Stimulated activated CD4-positive, alpha-beta T cell treated with anti-CD3 and anti-CD28 coated beads, Interleukin-1b, Interleukin-23, amount 100 ng/mL, for 48 hours (primary cell): ENCODE measurements at regions not wholly inside any gene's neighbourhood (a gene's known extent, or its start where the extent isn't known, plus 50 kb on each side); places are given as distances from the start of the nearest gene placed in this dataset.
"Not testable (repeated sequence)": the region's sequence is repeated elsewhere in the genome, so short reads cannot be mapped to it uniquely, and the experiment has no call there.

Source experiments
- DNase-seq: peaks from one replicate; pipeline ENCODE4 v3.0.0-alpha.2; 2020

DNA sequence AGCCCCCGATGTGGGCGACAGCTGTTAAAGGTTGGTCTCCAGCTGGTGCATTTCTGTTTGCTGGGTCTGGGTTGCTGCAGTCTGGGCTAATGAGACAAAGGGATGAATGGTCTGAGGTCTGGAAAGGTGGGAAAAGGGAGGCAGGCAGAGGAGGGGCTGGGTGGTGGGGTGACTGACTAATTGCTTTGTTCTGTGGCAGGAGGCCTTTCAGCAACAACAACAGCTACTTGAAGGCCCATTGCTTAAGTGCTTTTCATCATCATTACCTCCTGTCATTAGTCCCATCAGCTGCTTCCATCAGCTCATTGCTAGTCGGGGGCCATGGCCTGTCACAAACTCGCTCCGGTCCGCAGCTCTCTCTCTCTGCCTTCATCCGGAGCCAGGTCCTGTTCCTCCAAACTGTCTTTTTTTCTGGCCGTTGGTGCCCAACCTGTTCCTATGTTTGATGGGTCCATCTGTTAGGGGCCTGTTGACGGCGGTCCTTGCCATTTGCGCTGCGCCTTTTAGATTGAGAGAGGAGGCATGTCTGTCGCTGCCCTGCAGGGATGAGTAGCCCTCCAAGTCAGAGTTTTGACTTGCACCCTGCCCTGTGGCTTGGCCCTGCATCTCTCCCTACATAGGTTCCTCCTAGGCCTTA lies 105.6 kb upstream of the PLXNA2 start:
- no peak for DNase-seq

DNA sequence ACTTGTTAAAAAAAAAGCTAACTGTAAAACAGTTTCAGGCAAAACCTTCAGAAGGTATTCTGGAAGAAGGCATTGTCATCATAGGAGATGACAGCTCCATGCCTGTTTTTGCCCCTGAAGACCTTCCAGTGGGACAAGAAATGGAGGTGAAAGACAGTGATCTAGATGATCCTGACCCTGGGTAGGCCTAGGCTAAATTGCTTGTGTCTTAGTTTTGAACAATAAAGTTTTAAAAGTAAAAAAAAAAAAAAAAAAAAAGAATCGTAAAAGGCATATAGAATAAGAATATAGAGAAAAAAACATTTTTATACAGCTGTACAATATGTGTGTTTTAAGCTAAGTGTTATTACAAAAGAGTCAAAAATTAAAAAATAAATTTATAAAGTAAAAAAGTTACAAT lies 106.6 kb upstream of the PLXNA2 start:
- no peak for DNase-seq

GRCh38 chr1:208351838-208352237 lies 107.7 kb upstream of the PLXNA2 start:
- DNase-seq: no peak

DNA sequence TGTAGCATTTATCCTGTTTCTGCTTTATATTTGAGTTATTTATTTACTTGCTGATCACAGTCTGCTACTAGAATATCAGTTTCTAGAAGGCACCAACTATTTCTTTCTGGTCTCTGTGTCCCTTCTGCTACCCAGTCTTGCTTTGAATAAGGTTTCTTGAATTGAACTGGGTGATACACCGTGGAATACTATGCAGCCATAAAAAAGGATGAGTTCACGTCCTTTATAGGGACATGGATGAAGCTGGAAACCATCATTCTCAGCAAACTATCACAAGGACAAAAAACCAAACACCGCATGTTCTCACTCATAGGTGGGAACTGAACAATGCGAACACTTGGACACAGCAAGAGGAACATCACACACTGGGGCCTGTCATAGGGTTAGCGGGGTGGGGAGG lies 109.6 kb upstream of the PLXNA2 start:
- not testable (repeated sequence) for DNase-seq

DNA sequence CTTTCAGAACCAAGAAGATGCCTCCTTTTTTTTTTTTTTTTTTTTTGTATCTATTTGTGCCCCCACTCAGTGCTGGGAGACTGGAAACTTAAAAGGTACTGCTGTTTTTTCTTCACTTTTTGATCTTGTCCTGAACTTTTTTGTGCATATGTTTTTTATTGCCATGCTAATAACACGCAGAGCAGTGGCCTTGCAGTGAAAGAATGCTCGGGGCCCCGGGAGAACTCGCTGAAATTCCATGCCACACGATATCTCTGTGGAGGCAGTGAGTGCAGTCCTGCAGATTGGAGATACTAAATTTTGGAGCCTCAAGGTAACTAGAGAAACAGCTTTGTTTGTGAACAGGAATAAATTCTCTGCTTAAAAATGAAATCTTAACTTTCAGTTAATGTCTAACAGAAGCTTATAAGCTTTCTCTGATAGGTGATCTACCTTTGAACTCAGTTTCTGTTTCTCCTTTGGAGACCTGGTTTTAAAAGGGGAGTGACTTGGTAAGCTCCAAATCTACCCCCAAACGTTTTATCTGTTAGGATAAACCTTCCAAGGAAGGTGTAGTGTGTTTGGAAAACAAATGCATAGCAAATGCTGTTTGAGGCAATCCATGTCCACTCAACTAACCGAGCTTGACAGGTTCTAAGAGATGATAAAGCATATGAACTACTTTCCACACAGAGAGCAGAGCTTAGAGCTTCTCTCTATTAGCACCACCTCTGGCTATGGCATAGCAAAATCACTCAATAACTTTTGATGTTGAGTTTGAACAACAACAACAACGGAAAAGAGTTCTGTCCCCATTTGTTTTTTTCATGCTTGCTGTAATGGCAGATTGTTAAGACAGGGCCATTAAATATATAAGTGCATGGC lies 113.7 kb upstream of the PLXNA2 start:
- DNase-seq: no peak

DNA sequence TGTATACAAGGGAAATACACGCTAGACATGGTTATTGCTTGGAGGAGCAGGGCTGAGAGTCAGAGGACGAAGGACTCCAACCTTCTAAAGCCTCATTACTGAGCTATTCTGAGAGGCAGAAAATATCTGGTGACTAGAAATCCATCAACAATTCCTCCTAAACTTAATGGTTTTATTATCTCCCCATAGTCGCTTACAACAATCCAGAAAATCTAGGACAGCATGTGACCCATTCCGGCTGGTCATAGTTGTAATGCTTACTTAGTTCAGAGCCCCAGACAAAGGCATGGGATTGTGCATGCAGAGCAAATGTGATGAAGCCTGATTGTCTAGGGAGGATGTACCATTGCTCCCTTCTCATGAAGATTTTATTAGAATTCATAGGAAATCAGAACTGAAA lies 114.5 kb upstream of the PLXNA2 start:
- no peak for DNase-seq

DNA sequence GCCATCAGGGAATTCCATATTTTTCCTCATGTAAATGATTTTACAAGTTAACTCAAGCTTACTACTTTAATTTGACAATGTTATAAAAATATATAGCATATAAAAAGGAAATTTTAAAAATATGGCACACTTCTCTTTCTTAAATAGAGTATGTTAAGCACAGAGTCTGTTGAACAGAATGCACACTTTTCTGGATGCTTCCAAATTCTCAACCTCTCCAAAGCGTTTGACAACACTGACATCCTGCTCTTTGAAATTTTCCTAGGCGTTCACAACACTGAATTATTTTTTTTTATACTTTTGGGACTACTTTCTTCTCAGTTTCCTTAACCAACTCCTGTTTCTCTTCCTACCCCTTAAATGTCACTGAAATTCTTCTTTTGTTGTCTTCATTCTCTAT lies 117.8 kb upstream of the PLXNA2 start:
- no peak for DNase-seq

DNA sequence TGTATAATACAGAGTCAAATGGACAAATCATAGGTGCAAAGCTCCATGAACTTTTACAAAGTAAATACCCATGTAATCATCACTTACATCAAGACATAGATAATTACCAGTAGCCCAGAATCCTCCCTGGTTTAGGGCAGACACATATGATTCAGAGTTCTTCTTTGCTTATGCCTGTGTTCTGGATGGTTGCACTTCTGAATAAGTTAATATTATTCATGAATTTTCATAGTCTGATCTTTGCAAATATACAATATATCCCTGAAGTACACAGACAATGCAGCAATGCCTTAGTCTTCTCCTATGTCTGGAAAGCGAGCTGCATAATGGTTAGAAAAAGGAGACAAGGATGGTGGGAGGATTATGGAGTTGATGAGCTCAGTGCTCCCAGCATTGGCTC lies 122.4 kb upstream of the PLXNA2 start:
- no peak for DNase-seq

DNA sequence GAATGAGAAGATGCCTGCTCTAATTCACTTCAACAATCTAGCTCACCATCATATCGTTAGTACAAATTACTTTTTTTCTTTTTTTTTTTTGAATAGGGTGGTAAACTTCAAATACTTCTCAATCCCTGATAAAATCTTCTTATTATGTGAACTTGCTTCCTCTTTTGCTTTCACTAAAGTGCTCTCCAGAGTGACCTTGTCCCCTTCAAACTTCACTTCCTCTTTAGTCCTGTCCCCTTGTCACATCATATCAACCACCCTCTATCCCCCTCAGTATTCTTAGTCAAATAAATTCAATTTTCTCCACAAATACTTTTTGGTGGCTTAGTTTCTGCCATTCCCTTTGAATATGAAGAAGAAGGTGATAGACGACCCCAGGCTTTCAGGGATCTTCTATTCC lies 124.9 kb upstream of the PLXNA2 start:
- no peak for DNase-seq

DNA sequence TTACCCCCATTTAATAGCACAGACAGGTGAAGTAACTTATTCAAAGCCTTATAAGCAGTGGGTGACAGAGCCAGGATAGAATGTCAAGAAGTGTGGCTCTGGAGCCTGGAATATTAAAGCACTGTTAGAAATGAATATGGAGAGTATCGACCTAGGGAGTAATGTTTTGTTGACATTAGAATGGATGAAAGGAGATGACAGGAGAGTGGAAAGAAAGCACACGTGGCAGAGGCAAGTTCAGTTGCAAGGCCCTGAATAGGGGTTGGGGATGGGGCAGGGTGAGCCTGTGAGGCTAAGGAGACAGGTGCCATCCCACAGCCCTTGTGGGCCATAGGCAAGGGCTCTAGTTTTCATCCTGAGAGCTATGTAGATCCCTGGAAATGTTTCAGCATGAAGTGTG lies 125.5 kb upstream of the PLXNA2 start:
- no peak for DNase-seq

GRCh38 chr1:208374391-208374941 lies 130.3 kb upstream of the PLXNA2 start:
- no peak for DNase-seq

DNA sequence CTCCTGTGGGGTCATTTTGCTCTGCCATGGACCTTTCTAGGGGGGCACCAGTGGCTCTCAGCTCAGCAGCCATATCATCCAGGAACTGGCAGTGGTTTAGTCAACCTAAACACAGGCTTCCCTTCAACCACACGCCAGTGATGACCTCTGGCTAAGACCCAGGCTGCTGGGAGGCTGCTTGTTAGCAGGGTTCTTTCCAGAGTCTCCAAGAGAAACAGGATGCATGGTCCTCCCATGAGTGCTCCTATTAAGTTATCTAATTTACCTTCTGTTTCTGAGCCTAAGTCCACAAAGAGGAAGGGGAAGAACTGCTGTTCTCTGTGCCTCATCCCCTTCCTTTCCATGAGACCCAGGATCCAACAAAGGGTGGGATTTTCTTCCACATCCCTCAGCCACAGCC lies 137.3 kb upstream of the PLXNA2 start:
- DNase-seq: no peak

GRCh38 chr1:208387908-208388811 lies 144.0 kb upstream of the PLXNA2 start:
- DNase-seq: no peak

DNA sequence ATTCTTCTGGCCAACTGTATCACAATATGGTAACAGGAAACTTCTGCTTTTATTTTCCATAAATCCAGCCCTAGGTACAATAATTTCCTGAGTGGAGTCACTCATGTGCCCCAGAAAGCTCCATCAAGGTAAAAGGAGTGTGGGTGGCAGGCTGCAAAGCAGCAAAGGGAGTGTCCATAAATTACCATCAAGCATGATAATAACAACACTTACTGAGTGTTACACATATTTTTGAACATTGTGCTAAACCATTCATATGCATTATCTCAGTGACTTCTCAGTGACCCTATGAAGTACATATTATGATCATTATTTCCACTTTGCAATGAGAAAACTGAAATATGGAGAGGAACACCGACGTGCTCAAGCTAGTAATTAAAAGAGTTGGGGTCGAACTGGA lies 149.2 kb upstream of the PLXNA2 start:
- no peak for DNase-seq

- DNase-seq: no peak
Measured at GRCh38 chr1:208393826-208394225, 149.6 kb upstream of the PLXNA2 start.

DNA sequence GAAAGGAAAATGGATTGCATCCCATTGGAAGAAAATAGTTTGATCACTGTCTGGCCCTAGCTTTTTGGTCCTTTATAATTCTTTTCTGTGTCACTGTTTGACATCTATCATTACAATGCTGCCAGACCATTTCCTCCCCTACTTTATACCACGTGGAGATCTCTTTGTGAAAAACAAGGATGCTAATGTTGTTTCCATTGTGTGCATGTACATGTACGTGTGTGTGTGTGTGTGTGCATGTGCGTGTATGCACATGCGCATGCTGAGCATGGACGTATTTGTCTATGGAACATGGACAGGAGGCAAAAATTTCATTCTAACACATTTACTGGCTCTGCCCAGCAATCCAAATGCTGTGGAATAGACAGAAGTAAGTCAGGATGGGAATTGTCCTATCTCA lies 153.1 kb upstream of the PLXNA2 start:
- no peak for DNase-seq

DNA sequence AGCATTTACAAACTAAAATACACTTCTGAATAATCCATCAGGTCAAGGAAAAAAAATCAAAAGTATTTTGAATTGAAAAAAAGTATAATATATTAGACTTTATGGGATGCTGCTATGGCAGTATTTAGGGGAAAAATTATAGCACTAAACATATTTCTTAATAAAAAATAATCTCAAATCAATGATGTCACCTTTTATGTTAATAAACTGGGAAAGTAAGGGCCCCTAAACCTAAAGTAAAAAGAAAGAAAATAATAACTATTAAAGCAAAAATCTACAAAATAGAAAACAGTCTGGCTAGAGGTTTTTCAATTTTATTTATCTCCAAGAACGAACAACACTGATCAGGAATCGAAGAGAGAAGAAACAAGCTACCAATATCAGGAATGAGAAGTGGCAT lies 160.8 kb upstream of the PLXNA2 start:
- DNase-seq: no peak

DNA sequence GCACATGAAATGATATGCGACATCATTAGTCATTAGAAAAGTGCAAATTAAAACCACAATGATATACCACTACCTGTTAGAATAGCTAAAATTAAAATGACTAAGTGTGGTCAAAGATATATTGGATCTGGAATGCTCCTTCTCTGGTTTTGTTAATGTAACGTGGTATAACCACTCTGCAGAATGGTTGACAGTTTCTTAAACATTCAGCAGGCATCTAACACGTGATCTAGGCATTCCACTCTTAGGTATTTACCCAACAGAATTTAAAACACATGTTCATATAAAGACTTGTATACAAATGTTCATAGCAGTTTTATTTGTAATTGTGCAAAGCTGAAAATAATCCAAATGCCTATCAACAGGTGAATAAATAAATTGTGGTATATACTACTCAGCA lies 165.0 kb upstream of the PLXNA2 start:
- DNase-seq: no peak

DNA sequence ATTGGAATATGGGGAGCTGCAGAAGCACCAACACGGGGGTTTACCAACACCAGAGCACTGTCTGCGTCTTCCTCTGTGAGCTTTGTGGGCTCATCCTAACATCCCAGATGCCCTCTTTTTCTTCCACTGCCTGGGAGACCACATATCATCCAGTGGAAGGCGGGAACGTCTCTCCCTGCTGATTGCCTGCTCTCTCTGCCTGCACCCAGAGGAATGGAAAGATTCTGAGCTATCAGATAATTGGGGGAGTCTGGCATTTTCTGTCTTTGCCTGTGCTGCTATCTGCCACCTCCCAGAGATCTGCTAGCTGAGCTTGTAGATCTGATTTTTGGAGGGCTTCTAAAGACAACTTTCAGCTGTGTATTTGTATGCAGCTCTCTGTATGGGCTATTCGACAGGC lies 166.2 kb upstream of the PLXNA2 start:
- DNase-seq: no peak

GRCh38 chr1:208413006-208413405 lies 168.8 kb upstream of the PLXNA2 start:
- DNase-seq: no peak

DNA sequence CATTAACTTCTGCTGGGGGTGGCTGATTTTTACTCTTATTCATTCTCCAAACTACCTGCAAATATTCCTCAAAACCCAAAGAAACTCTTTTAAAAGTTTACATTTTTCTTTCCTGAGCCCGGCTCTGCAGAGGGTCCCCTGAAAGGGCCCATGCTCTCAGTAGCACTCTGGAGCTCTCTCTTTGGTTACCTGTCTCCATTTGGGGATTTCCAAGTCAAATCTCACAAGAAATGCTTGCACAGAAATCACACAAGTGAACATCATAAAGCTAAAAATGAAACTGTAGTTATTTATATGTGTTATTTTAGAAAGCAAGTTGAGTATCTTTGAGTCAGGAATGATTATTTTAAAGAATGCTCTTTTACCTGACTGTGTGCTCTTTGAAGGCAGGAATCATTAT lies 174.5 kb upstream of the PLXNA2 start:
- no peak for DNase-seq

DNA sequence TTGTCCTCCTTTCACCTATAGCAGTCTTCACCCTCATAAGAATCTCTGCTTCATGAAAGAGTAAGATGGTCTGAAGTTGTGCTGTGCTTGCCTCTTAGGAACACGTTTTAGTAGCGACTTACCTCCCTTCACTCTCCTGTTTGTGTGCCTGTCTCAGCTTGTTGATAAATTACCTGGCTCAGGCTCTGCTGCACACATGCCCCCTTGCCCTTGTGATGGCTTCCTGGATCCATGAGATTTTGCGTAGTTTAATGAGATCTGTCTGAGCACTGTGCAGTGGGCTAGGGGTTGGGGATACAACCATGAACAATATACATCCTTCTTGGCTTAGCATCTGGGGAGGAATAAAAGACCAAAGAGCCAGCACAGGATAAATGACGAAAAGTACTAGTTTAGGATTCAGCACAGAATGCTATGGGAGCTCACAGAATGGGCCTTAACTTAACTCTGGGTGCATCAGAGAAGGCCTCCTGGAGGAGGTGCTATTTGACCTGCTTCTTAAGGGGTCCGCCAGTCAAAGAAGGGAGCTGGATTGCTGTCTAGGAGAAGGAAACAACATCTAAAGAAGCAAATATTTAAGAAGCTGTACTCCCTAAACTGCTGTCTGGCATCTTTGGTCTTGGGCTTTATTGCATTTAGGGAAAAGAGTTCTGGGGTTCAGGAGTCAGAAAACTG lies 175.7 kb upstream of the PLXNA2 start:
- DNase-seq: no peak

DNA sequence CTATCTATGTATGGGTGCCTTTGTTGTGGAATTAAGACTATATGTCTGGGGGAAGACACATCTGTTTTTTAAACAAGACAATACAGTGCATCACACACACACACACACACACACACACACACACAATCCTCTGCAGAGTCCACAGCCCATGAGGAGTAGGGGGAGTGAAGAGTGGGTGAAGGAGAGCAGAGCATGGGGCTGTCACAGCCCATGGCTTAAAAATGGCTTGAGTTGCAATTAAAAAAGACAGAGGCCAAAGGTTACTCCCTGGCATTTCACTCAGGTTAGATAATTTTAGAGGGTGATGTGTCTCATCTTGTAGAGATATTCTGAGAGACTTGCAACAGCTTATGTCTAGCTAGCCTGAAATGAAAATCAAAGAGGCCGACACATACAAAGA lies 176.5 kb upstream of the PLXNA2 start:
- DNase-seq: no peak
